Mesendoderm (in vitro differentiated cells): ENCODE measurements at regions not wholly inside any gene's neighbourhood (a gene's known extent, or its start where the extent isn't known, plus 50 kb on each side); places are given as distances from the start of the nearest gene placed in this dataset.
A peak's percentile ranks its signal among the peaks of the same experiment; 100 is the strongest.

Experiments
- DNase-seq: peaks from one replicate; pipeline ENCODE4 v3.0.0; 2013
- H2AK5ac ChIP-seq: 2 replicates; pipeline ENCODE4 v1.6.1; 2013; ENCODE audit warnings: low read length, inconsistent platforms
- H2BK120ac ChIP-seq: 2 replicates; pipeline ENCODE4 v1.6.1; 2013; ENCODE audit warnings: low read depth, mild to moderate bottlenecking, low read length, moderate library complexity, mixed read lengths
- H2BK15ac ChIP-seq: replicated peaks from 2 replicates; pipeline ENCODE4 v1.6.1; 2013; ENCODE audit warnings: low read depth, mild to moderate bottlenecking, moderate library complexity
- H2BK5ac ChIP-seq: 2 replicates; pipeline ENCODE4 v1.6.1; 2013; ENCODE audit warnings: low read length, inconsistent platforms
- H3K18ac ChIP-seq: 2 replicates; pipeline ENCODE4 v1.6.1; 2013; ENCODE audit warnings: mild to moderate bottlenecking, low read length, mixed read lengths
- H3K23ac ChIP-seq: one replicate; pipeline ENCODE4 v1.6.1; 2013; ENCODE audit warnings: low read length
- H3K27ac ChIP-seq: 2 replicates; pipeline ENCODE4 v1.5.1; 2013; ENCODE audit warnings: low read depth, mild to moderate bottlenecking, inconsistent platforms, low read length, moderate library complexity
- H3K27me3 ChIP-seq: 2 replicates; pipeline ENCODE4 v1.6.1; 2013; ENCODE audit warnings: low read length, control low read depth, mild to moderate bottlenecking, inconsistent platforms; ENCODE audit not compliant: insufficient read depth, poor library complexity
- H3K36me3 ChIP-seq: 2 replicates; pipeline ENCODE4 v1.6.1; 2013; ENCODE audit warnings: low read length, inconsistent platforms; ENCODE audit not compliant: control insufficient read depth, insufficient read depth
- H3K4ac ChIP-seq: one replicate; pipeline ENCODE4 v1.6.1; 2013; ENCODE audit warnings: low read depth, mild to moderate bottlenecking, low read length, moderate library complexity
- H3K4me1 ChIP-seq: 2 replicates; pipeline ENCODE4 v1.6.1; 2013; ENCODE audit warnings: low read depth, low read length, inconsistent platforms; ENCODE audit not compliant: control insufficient read depth
- H3K4me2 ChIP-seq: 2 replicates; pipeline ENCODE4 v1.6.1; 2013; ENCODE audit warnings: low read length
- H3K4me3 ChIP-seq: 2 replicates; pipeline ENCODE4 v1.5.1; 2013; ENCODE audit warnings: mild to moderate bottlenecking, low read length
- H3K56ac ChIP-seq: one replicate; pipeline ENCODE4 v1.6.1; 2013; ENCODE audit warnings: low read length
- H3K79me1 ChIP-seq: 2 replicates; pipeline ENCODE4 v1.6.1; 2013; ENCODE audit warnings: low read length, inconsistent platforms
- H3K79me2 ChIP-seq: 2 replicates; pipeline ENCODE4 v1.6.1; 2013; ENCODE audit warnings: mild to moderate bottlenecking, low read length; ENCODE audit not compliant: control insufficient read depth, insufficient read depth
- H3K9ac ChIP-seq: 2 replicates; pipeline ENCODE4 v1.6.1; 2013; ENCODE audit warnings: low read length, inconsistent platforms
- H4K5ac ChIP-seq: one replicate; pipeline ENCODE4 v1.6.1; 2013; ENCODE audit warnings: low read length
- H4K8ac ChIP-seq: one replicate; pipeline ENCODE4 v1.6.1; 2013; ENCODE audit warnings: low read depth, mild to moderate bottlenecking, control low read depth, low read length, moderate library complexity
- WGBS: extraction: QIAGEN DNeasy Blood & Tissue Kit; methylation state at CpG from one replicate; pipeline ENCODE4 v1.1.7; 2013; ENCODE audit warnings: low lambda C conversion rate, missing lambda C conversion rate; ENCODE audit not compliant: insufficient coverage; ENCODE audit errors: extremely low coverage; 5-methylcytosine and 5-hydroxymethylcytosine counted together

GRCh38 chr5:125467222-125467621, 720.8 kb upstream of the ZNF608 start:
- no peak overlapping the region for H3K4me3 ChIP-seq
- no peak overlapping the region for H3K23ac ChIP-seq
- H3K56ac ChIP-seq, result no peak overlapping the region
- no peaks in the 10 kb centered on the region for H3K27me3 ChIP-seq
- no peak overlapping the region for H4K5ac ChIP-seq
- H3K9ac ChIP-seq, result no peak overlapping the region
- no peak overlapping the region for H3K18ac ChIP-seq
- H3K36me3 ChIP-seq, result no peaks in the 10 kb centered on the region
- no peak overlapping the region for H2BK120ac ChIP-seq
- no peak overlapping the region for H3K27ac ChIP-seq
- no peak overlapping the region for H2BK5ac ChIP-seq
- no peaks in the 10 kb centered on the region for H3K79me2 ChIP-seq
- no peak overlapping the region for H3K4ac ChIP-seq
- whole genome bisulfite sequencing, result no CpG with 5 or more reads among the region's 1 CpG
- no peak overlapping the region for H2BK15ac ChIP-seq
- no peaks in the 10 kb centered on the region for H3K79me1 ChIP-seq
- no peak overlapping the region for H3K4me2 ChIP-seq
- H2AK5ac ChIP-seq, result no peak overlapping the region
- no peaks in the 10 kb centered on the region for H3K4me1 ChIP-seq
- no peak for DNase-seq
- no peak overlapping the region for H4K8ac ChIP-seq

GRCh38 chr5:125470280-125470902, 724.0 kb upstream of the ZNF608 start:
- no peaks in the 10 kb centered on the region for H3K36me3 ChIP-seq
- no peaks in the 10 kb centered on the region for H3K27me3 ChIP-seq
- no peak overlapping the region for H2AK5ac ChIP-seq
- no peak overlapping the region for H3K27ac ChIP-seq
- no peak overlapping the region for H2BK15ac ChIP-seq
- H3K18ac ChIP-seq, result no peak overlapping the region
- H4K8ac ChIP-seq, result no peak overlapping the region
- whole genome bisulfite sequencing, result no CpG with 5 or more reads among the region's 2 CpGs
- H2BK5ac ChIP-seq, result no peak overlapping the region
- H3K4ac ChIP-seq, result no peak overlapping the region
- no peak overlapping the region for H3K9ac ChIP-seq
- H3K56ac ChIP-seq, result no peak overlapping the region
- no peak overlapping the region for H3K4me3 ChIP-seq
- no peak overlapping the region for H2BK120ac ChIP-seq
- H3K79me1 ChIP-seq, result no peaks in the 10 kb centered on the region
- DNase-seq, result no peak
- H3K79me2 ChIP-seq, result no peaks in the 10 kb centered on the region
- H3K4me1 ChIP-seq, result no peaks in the 10 kb centered on the region
- H3K23ac ChIP-seq, result no peak overlapping the region
- H3K4me2 ChIP-seq, result no peak overlapping the region
- H4K5ac ChIP-seq, result no peak overlapping the region

- no peak overlapping the region for H2AK5ac ChIP-seq
Observed at GRCh38 chr5:125476901-125477585, 730.6 kb upstream of the ZNF608 start.

GRCh38 chr5:125477586-125477975, 731.1 kb upstream of the ZNF608 start:
- no peak overlapping the region for H3K27ac ChIP-seq
- H3K4me1 ChIP-seq, result no peaks in the 10 kb centered on the region
- H2AK5ac ChIP-seq, result no peak overlapping the region
- H3K36me3 ChIP-seq, result no peaks in the 10 kb centered on the region
- no peak overlapping the region for H3K4me3 ChIP-seq
- WGBS, result no CpG with 5 or more reads among the region's 1 CpG
- no peak overlapping the region for H3K23ac ChIP-seq
- H3K79me1 ChIP-seq, result no peaks in the 10 kb centered on the region
- H3K79me2 ChIP-seq, result no peaks in the 10 kb centered on the region
- no peak overlapping the region for H4K8ac ChIP-seq
- H3K4ac ChIP-seq, result no peak overlapping the region
- H2BK15ac ChIP-seq, result no peak overlapping the region
- H3K4me2 ChIP-seq, result no peak overlapping the region
- no peaks in the 10 kb centered on the region for H3K27me3 ChIP-seq
- H2BK5ac ChIP-seq, result no peak overlapping the region
- no peak for DNase-seq
- H4K5ac ChIP-seq, result no peak overlapping the region
- H2BK120ac ChIP-seq, result no peak overlapping the region
- no peak overlapping the region for H3K18ac ChIP-seq
- no peak overlapping the region for H3K56ac ChIP-seq
- H3K9ac ChIP-seq, result no peak overlapping the region

More at GRCh38 chr5:125476901-125477585, 730.6 kb upstream of the ZNF608 start:
- Histone ChIP-seq H3K56ac (no peak overlapping the region), H3K4ac (no peak overlapping the region), H3K9ac (no peak overlapping the region), H3K36me3 (no peaks in the 10 kb centered on the region), H4K5ac (no peak overlapping the region), H3K23ac (no peak overlapping the region), H3K4me2 (no peak overlapping the region), H3K4me1 (no peaks in the 10 kb centered on the region), H3K79me2 (no peaks in the 10 kb centered on the region), H3K18ac (no peak overlapping the region), H3K4me3 (no peak overlapping the region), H3K27ac (no peak overlapping the region), H3K79me1 (no peaks in the 10 kb centered on the region), H2BK120ac (no peak overlapping the region), H4K8ac (no peak overlapping the region), H3K27me3 (no peaks in the 10 kb centered on the region), H2BK15ac (no peak overlapping the region), H2BK5ac (no peak overlapping the region)
- DNase-seq, result peak; percentile 14
- no CpG with 5 or more reads among the region's 3 CpGs for WGBS

GRCh38 chr5:125478599-125478998, 732.2 kb upstream of the ZNF608 start:
- H3K27me3 ChIP-seq, result no peaks in the 10 kb centered on the region
- H3K36me3 ChIP-seq, result no peaks in the 10 kb centered on the region
- H3K4me3 ChIP-seq, result no peak overlapping the region
- no peaks in the 10 kb centered on the region for H3K4me1 ChIP-seq
- H3K4me2 ChIP-seq, result no peak overlapping the region
- no peak for DNase-seq
- no peak overlapping the region for H2AK5ac ChIP-seq
- H3K23ac ChIP-seq, result no peak overlapping the region
- H2BK15ac ChIP-seq, result no peak overlapping the region
- H3K18ac ChIP-seq, result no peak overlapping the region
- no peak overlapping the region for H2BK5ac ChIP-seq
- H3K56ac ChIP-seq, result no peak overlapping the region
- H2BK120ac ChIP-seq, result no peak overlapping the region
- no peaks in the 10 kb centered on the region for H3K79me1 ChIP-seq
- no peaks in the 10 kb centered on the region for H3K79me2 ChIP-seq
- H3K4ac ChIP-seq, result no peak overlapping the region
- no peak overlapping the region for H3K27ac ChIP-seq
- no CpG with 5 or more reads among the region's 4 CpGs for WGBS
- H4K5ac ChIP-seq, result no peak overlapping the region
- no peak overlapping the region for H4K8ac ChIP-seq
- H3K9ac ChIP-seq, result no peak overlapping the region

GRCh38 chr5:125480911-125481310, 734.5 kb upstream of the ZNF608 start:
- no peaks in the 10 kb centered on the region for H3K36me3 ChIP-seq
- H2BK5ac ChIP-seq, result no peak overlapping the region
- H4K8ac ChIP-seq, result no peak overlapping the region
- no peak overlapping the region for H3K4ac ChIP-seq
- H2AK5ac ChIP-seq, result no peak overlapping the region
- H3K27ac ChIP-seq, result no peak overlapping the region
- no CpG with 5 or more reads among the region's 5 CpGs for WGBS
- H3K4me1 ChIP-seq, result peaks cover 3% of the 10 kb centered on the region
- H3K18ac ChIP-seq, result no peak overlapping the region
- H3K56ac ChIP-seq, result no peak overlapping the region
- no peak overlapping the region for H2BK15ac ChIP-seq
- DNase-seq, result no peak
- no peak overlapping the region for H2BK120ac ChIP-seq
- H3K27me3 ChIP-seq, result no peaks in the 10 kb centered on the region
- no peak overlapping the region for H3K4me3 ChIP-seq
- no peaks in the 10 kb centered on the region for H3K79me1 ChIP-seq
- H3K79me2 ChIP-seq, result no peaks in the 10 kb centered on the region
- H3K23ac ChIP-seq, result no peak overlapping the region
- peak overlapping the region; percentile 40 for H4K5ac ChIP-seq
- no peak overlapping the region for H3K4me2 ChIP-seq
- H3K9ac ChIP-seq, result no peak overlapping the region
